Ovary (tissue), 7 donors: ENCODE measurements at regions not wholly inside any gene's neighbourhood (a gene's known extent, or its start where the extent isn't known, plus 50 kb on each side); places are given as distances from the start of the nearest gene placed in this dataset.
"Not testable (repeated sequence)": the region's sequence is repeated elsewhere in the genome, so short reads cannot be mapped to it uniquely, and the experiment has no call there.

Experiments
- DNase-seq, 5 donors: peaks; one replicate each; pipeline ENCODE4 v3.0.0-alpha.2; 2019 to 2020
- H3K27ac ChIP-seq, 2 donors: fragments of 200-600 bp; one replicate each; pipeline versions ENCODE4 v1.5.1 to v1.8.0; 2019 to 2022
- H3K27me3 ChIP-seq: fragments of 200-600 bp; one replicate; pipeline ENCODE4 v1.8.0; 2022
- H3K36me3 ChIP-seq: fragments of 200-600 bp; sonication (generic); one replicate; pipeline ENCODE4 v1.5.1; 2019
- H3K4me1 ChIP-seq: one replicate; pipeline ENCODE4 v1.8.1; 2013; ENCODE audit warnings: mild to moderate bottlenecking, moderate library complexity; ENCODE audit not compliant: insufficient read depth
- H3K4me3 ChIP-seq: fragments of 200-600 bp; sonication (generic); one replicate; pipeline ENCODE4 v1.5.1; 2017
- H3K9me3 ChIP-seq, 2 donors: fragments of 200-600 bp in 1 of 2; sonication (generic) in 1 of 2; one replicate each; pipeline versions ENCODE4 v1.5.1 to v1.8.1; 2013 to 2019; ENCODE audit warnings: mild to moderate bottlenecking in 1 of 2, moderate library complexity in 1 of 2
- CTCF ChIP-seq, 3 donors: fragments of 450-650 bp in 2 of 3; fragments of 200-600 bp in 1 of 3; IDR thresholded peaks; one replicate each; pipeline versions ENCODE4 v1.5.1 to v1.8.0; 2016 to 2022; ENCODE audit warnings: antibody characterized with exemption in 3 of 3, mild to moderate bottlenecking in 1 of 3
- EP300 ChIP-seq: sonication (generic); formaldehyde crosslinking; IDR thresholded peaks from one replicate; pipeline ENCODE4 v1.6.1; 2017; ENCODE audit warnings: antibody characterized with exemption
- POLR2A ChIP-seq: fragments of 450-650 bp; IDR thresholded peaks from one replicate; pipeline ENCODE4 v1.6.1; 2017; ENCODE audit warnings: antibody characterized with exemption, mild to moderate bottlenecking, moderate library complexity
- WGBS, 3 donors: extraction: QIAGEN DNeasy Blood & Tissue Kit in 1 of 3; methylation state at CpG; one replicate each; pipeline versions ENCODE4 v1.1.5 to v1.1.7; 2013 to 2017; 5-methylcytosine and 5-hydroxymethylcytosine counted together
- intact Hi-C, 4 donors: fragments of 100-400 bp; cut with DNase I; formaldehyde crosslinking; loops; one replicate each; pipeline versions ENCODE4 v1.11.0 to v1.15.1; 2022 to 2023
- donor health status: DM: no; HTN: no; CAD: no; lungs with moderate emphysema.
- donor health status: DM: no; HTN: no; CAD: no.
- donor health status: Bipolar disorder and iron deficiency.
- donor health status: DM: no; HTN: no; CAD: no.
- donor health status: DM: yes; HTN: yes; CAD: no.

GRCh38 chr6:119830069-119830468, 480.5 kb upstream of the MAN1A1 start:
- Histone ChIP-seq H3K36me3 (no peaks in the 10 kb centered on the region), H3K27ac (no peak overlapping the region), H3K27me3 (no peaks in the 10 kb centered on the region), H3K9me3 (no peaks in the 10 kb centered on the region), H3K4me1 (no peaks in the 10 kb centered on the region), H3K4me3 (no peak overlapping the region)
- TF ChIP-seq CTCF (IDR thresholded peaks at IDR 0.05) (no peak), EP300 (no peak), POLR2A (no peak)
- DNase-seq, result no peak
- intact Hi-C loops, result no loop called here
- 78 to 100% (median 91%) methylated on average over 1 of the region's 1 CpG for WGBS, 3 donors

GRCh38 chr6:119829499-119829898, 479.9 kb upstream of the MAN1A1 start:
- H3K9me3 ChIP-seq, H3K4me3 ChIP-seq, H3K27ac ChIP-seq, H3K27me3 ChIP-seq, H3K36me3 ChIP-seq, DNase-seq, intact Hi-C loops, H3K4me1 ChIP-seq: not testable (repeated sequence)
- 90 to 93% (median 92%) methylated on average over 4 of the region's 4 CpGs for WGBS, 3 donors

DNA sequence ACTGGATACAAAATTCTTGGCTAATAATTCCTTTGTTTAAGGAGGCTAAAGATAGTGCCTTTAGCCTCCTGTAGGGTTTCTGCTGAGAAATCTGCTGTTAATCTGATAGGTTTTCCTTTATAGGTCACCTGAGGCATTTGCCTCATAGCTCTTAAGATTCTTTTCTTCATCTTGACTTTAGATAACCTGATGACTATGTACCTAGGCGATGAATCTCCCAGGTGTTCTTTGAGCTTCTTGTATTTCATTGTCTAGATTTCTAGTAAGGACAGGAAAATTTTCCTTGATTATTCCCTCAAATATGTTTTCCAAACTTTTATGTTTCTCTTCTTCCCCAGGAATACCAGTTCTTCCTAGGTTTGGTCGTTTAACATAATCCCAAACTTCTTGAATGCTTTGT, 479.4 kb upstream of the MAN1A1 start:
- H3K36me3 ChIP-seq, result no peaks in the 10 kb centered on the region
- no peak overlapping the region for H3K4me3 ChIP-seq
- DNase-seq, result no peak
- H3K4me1 ChIP-seq, result no peaks in the 10 kb centered on the region
- no peak overlapping the region for H3K27ac ChIP-seq
- intact Hi-C loops, result no loop called here
- no peaks in the 10 kb centered on the region for H3K9me3 ChIP-seq
- WGBS, 3 donors, result 91 to 94% (median 93%) methylated on average over 2 of the region's 2 CpGs
- no peaks in the 10 kb centered on the region for H3K27me3 ChIP-seq
- TF ChIP-seq POLR2A, result no peak
- no peak for TF ChIP-seq EP300
- no peak for TF ChIP-seq CTCF (IDR thresholded peaks at IDR 0.05)

- Histone ChIP-seq H3K27me3 (no peaks in the 10 kb centered on the region), H3K36me3 (no peaks in the 10 kb centered on the region), H3K4me3 (no peak overlapping the region), H3K4me1 (no peaks in the 10 kb centered on the region), H3K27ac (no peak overlapping the region), H3K9me3 (no peaks in the 10 kb centered on the region)
- DNase-seq, result no peak
- 41 to 45% (median 43%) methylated on average over 3 of the region's 3 CpGs for WGBS, 3 donors
- TF ChIP-seq POLR2A, result no peak
- TF ChIP-seq EP300, result no peak
- TF ChIP-seq CTCF (IDR thresholded peaks at IDR 0.05), result no peak
- intact Hi-C loops, result no loop called here
These were observed 471.8 kb upstream of the MAN1A1 start for GRCh38 chr6:119821380-119821779.

GRCh38 chr6:119818876-119819275, 469.3 kb upstream of the MAN1A1 start:
- no peaks in the 10 kb centered on the region for H3K4me1 ChIP-seq
- H3K36me3 ChIP-seq, result no peaks in the 10 kb centered on the region
- no peak for DNase-seq
- H3K9me3 ChIP-seq, result no peaks in the 10 kb centered on the region
- no peak overlapping the region for H3K4me3 ChIP-seq
- no peaks in the 10 kb centered on the region for H3K27me3 ChIP-seq
- no peak overlapping the region for H3K27ac ChIP-seq
- TF ChIP-seq CTCF (IDR thresholded peaks at IDR 0.05) (no peak), EP300 (no peak), POLR2A (no peak)
- intact Hi-C loops, result no loop called here
